ENCODE measurements at regions not wholly inside any gene's neighbourhood (a gene's known extent, or its start where the extent isn't known, plus 50 kb on each side); places are given as distances from the start of the nearest gene placed in this dataset.

GRCh38 chr2:228629251-228629650 is 447.8 kb upstream of the SPHKAP start:
- 64 to 74% methylated on average over 1 of the region's 1 CpG for WGBS, 2 donors

GRCh38 chr2:228628682-228629081 is 447.2 kb upstream of the SPHKAP start:
- Histone ChIP-seq H3K4me1 (no peaks in the 10 kb centered on the region), H3K9me3 (no peaks in the 10 kb centered on the region), H3K27me3 (no peaks in the 10 kb centered on the region), H3K27ac (no peak overlapping the region), H3K4me3 (replicated peaks in 1 of 3) (no peak overlapping the region), H3K36me3 (no peaks in the 10 kb centered on the region)
- intact Hi-C loops (cut with DNase I) = no loop called here
- TF ChIP-seq CTCF (IDR thresholded peaks at IDR 0.05) (no peak), POLR2A (IDR thresholded peaks at IDR 0.05) (no peak)
- no peak for DNase-seq
- 78 to 86% methylated on average over 4 of the region's 4 CpGs for WGBS, 2 donors

More at GRCh38 chr2:228629251-228629650, 447.8 kb upstream of the SPHKAP start:
- Histone ChIP-seq H3K9me3 (no peaks in the 10 kb centered on the region), H3K4me1 (no peaks in the 10 kb centered on the region), H3K27ac (no peak overlapping the region), H3K27me3 (no peaks in the 10 kb centered on the region), H3K4me3 (replicated peaks in 1 of 3) (no peak overlapping the region), H3K36me3 (no peaks in the 10 kb centered on the region)
- intact Hi-C loops (cut with DNase I) = no loop called here
- no peak for DNase-seq
- TF ChIP-seq CTCF (IDR thresholded peaks at IDR 0.05) (no peak), POLR2A (IDR thresholded peaks at IDR 0.05) (no peak)

- intact Hi-C loops (cut with DNase I) = no loop called here
- Histone ChIP-seq H3K27ac (no peak overlapping the region), H3K4me1 (no peaks in the 10 kb centered on the region), H3K27me3 (no peaks in the 10 kb centered on the region), H3K9me3 (no peaks in the 10 kb centered on the region), H3K36me3 (no peaks in the 10 kb centered on the region), H3K4me3 (replicated peaks in 1 of 3) (no peak overlapping the region)
- DNase-seq = no peak
- 83 to 86% methylated on average over 4 of the region's 4 CpGs for WGBS, 2 donors
- TF ChIP-seq CTCF (IDR thresholded peaks at IDR 0.05) = no peak
- no peak for TF ChIP-seq POLR2A (IDR thresholded peaks at IDR 0.05)
These were observed 446.0 kb upstream of the SPHKAP start for GRCh38 chr2:228627510-228627909.

- no peak for DNase-seq
- TF ChIP-seq CTCF (IDR thresholded peaks at IDR 0.05) (no peak), POLR2A (IDR thresholded peaks at IDR 0.05) (no peak)
- H3K4me1 ChIP-seq = no peaks in the 10 kb centered on the region
- WGBS, 2 donors = 89 to 92% methylated on average over 3 of the region's 3 CpGs
- H3K9me3 ChIP-seq = no peaks in the 10 kb centered on the region
- no peak overlapping the region for H3K4me3 ChIP-seq (replicated peaks in 1 of 3)
- no peaks in the 10 kb centered on the region for H3K27me3 ChIP-seq
- intact Hi-C loops (cut with DNase I) = no loop called here
- H3K27ac ChIP-seq = no peak overlapping the region
- H3K36me3 ChIP-seq = no peaks in the 10 kb centered on the region
These were observed 444.0 kb upstream of the SPHKAP start for GRCh38 chr2:228625481-228625880.

GRCh38 chr2:228624733-228625132 is 443.2 kb upstream of the SPHKAP start:
- no peaks in the 10 kb centered on the region for H3K27me3 ChIP-seq
- no peak overlapping the region for H3K4me3 ChIP-seq (replicated peaks in 1 of 3)
- H3K27ac ChIP-seq = no peak overlapping the region
- no peak for TF ChIP-seq CTCF (IDR thresholded peaks at IDR 0.05)
- no peak for TF ChIP-seq POLR2A (IDR thresholded peaks at IDR 0.05)
- no peaks in the 10 kb centered on the region for H3K36me3 ChIP-seq
- 86 to 92% methylated on average over 1 of the region's 1 CpG for WGBS, 2 donors
- no peaks in the 10 kb centered on the region for H3K4me1 ChIP-seq
- no peak for DNase-seq
- intact Hi-C loops (cut with DNase I) = no loop called here
- no peaks in the 10 kb centered on the region for H3K9me3 ChIP-seq

All from thyroid gland (tissue), 4 donors.